Ishikawa (cell line): ENCODE measurements at regions not wholly inside any gene's neighbourhood (a gene's known extent, or its start where the extent isn't known, plus 50 kb on each side); places are given as distances from the start of the nearest gene placed in this dataset.
A peak's percentile ranks its signal among the peaks of the same experiment; 100 is the strongest.

Source experiments
- CEBPB ChIP-seq: IDR thresholded peaks from 2 replicates; pipeline ENCODE4 v1.6.1; 2012
- CREB1 ChIP-seq: IDR thresholded peaks from 2 replicates; pipeline ENCODE4 v1.6.1; 2012; ENCODE audit warnings: low read depth
- EGR1 ChIP-seq: IDR thresholded peaks from 2 replicates; pipeline ENCODE4 v1.6.1; 2012
- EP300 ChIP-seq: IDR thresholded peaks from 2 replicates; pipeline ENCODE4 v1.6.1; 2012; ENCODE audit warnings: borderline replicate concordance
- FOXM1 ChIP-seq: IDR thresholded peaks from 2 replicates; pipeline ENCODE4 v1.6.1; 2012; ENCODE audit warnings: low read depth, borderline replicate concordance
- MAX ChIP-seq: IDR thresholded peaks from 2 replicates; pipeline ENCODE4 v1.6.1; 2012
- NFIC ChIP-seq: IDR thresholded peaks from 2 replicates; pipeline ENCODE4 v1.6.1; 2012
- RAD21 ChIP-seq: IDR thresholded peaks from 2 replicates; pipeline ENCODE4 v1.6.1; 2012; ENCODE audit warnings: low read depth
- REST ChIP-seq: IDR thresholded peaks from 2 replicates; pipeline ENCODE4 v1.6.1; 2012; ENCODE audit warnings: low read depth, mild to moderate bottlenecking
- TAF1 ChIP-seq: IDR thresholded peaks from 2 replicates; pipeline ENCODE4 v1.6.1; 2012; ENCODE audit warnings: low read depth, mild to moderate bottlenecking
- TCF12 ChIP-seq: IDR thresholded peaks from 2 replicates; pipeline ENCODE4 v1.6.1; 2012; ENCODE audit warnings: low read depth
- TEAD4 ChIP-seq: IDR thresholded peaks from 2 replicates; pipeline ENCODE4 v1.6.1; 2012
- USF1 ChIP-seq: IDR thresholded peaks from 2 replicates; pipeline ENCODE4 v1.6.1; 2012
- YY1 ChIP-seq: IDR thresholded peaks from 2 replicates; pipeline ENCODE4 v1.6.1; 2012; ENCODE audit warnings: low read depth
- ZBTB7A ChIP-seq: IDR thresholded peaks from 2 replicates; pipeline ENCODE4 v1.6.1; 2012; ENCODE audit warnings: low read depth

- no peak for TF ChIP-seq TEAD4
- peak; percentile 31; the same call in 1 of the 2 replicates for TF ChIP-seq RAD21
Measured at GRCh38 chr2:53515435-53516332, 251.9 kb upstream of the CHAC2 start.

GRCh38 chr2:53513167-53513666 is 254.4 kb upstream of the CHAC2 start:
- no peak for TF ChIP-seq CEBPB
- TF ChIP-seq RAD21: no peak
- TF ChIP-seq EP300: no peak
- no peak for TF ChIP-seq YY1
- TF ChIP-seq ZBTB7A: no peak
- TF ChIP-seq TCF12: no peak
- TF ChIP-seq MAX: no peak
- TF ChIP-seq FOXM1: no peak
- no peak for TF ChIP-seq REST
- TF ChIP-seq TAF1: no peak
- TF ChIP-seq NFIC: no peak
- no peak for TF ChIP-seq CREB1
- no peak for TF ChIP-seq TEAD4
- no peak for TF ChIP-seq EGR1
- no peak for TF ChIP-seq USF1

GRCh38 chr2:53512071-53512826 is 255.4 kb upstream of the CHAC2 start:
- TF ChIP-seq EP300 (no peak), EGR1 (no peak), ZBTB7A (no peak), NFIC (no peak), MAX (no peak), TAF1 (no peak), TEAD4 (no peak), CREB1 (no peak), TCF12 (no peak), RAD21 (no peak)

- TF ChIP-seq TAF1: no peak
- TF ChIP-seq NFIC: no peak
- TF ChIP-seq TCF12: no peak
- no peak for TF ChIP-seq REST
Measured at GRCh38 chr2:53511549-53511948, 256.1 kb upstream of the CHAC2 start.

- TF ChIP-seq RAD21 (no peak), CEBPB (no peak)
Measured at GRCh38 chr2:53510401-53510800, 257.2 kb upstream of the CHAC2 start.

GRCh38 chr2:53509831-53510388 is 257.7 kb upstream of the CHAC2 start:
- TF ChIP-seq RAD21 (no peak), ZBTB7A (no peak), EGR1 (no peak), TEAD4 (no peak), TAF1 (no peak), CEBPB (no peak), FOXM1 (no peak), CREB1 (no peak), NFIC (no peak), USF1 (no peak), MAX (no peak), REST (no peak), TCF12 (no peak), EP300 (no peak), YY1 (no peak)
